H1 (cell line): ENCODE measurements at regions not wholly inside any gene's neighbourhood (a gene's known extent, or its start where the extent isn't known, plus 50 kb on each side); places are given as distances from the start of the nearest gene placed in this dataset.

ENCODE experiments used
- CTCF ChIA-PET: fragments of 300-600 bp; sonication (Branson Sonifier 250); formaldehyde crosslinking; loops from one replicate; lab custom pipeline; 2021; ENCODE audit not compliant: partially characterized antibody; lab: Charles Lee
- POLR2A ChIA-PET: fragments of 300-600 bp; sonication (Branson Sonifier 250); formaldehyde crosslinking; loops from one replicate; lab custom pipeline; 2021; ENCODE audit warnings: inconsistent platforms; ENCODE audit not compliant: partially characterized antibody; lab: Charles Lee
- DNase-seq, 2 experiments: peaks; one replicate each; pipeline versions ENCODE4 v3.0.0 to v3.0.0-alpha.2; 2010 to 2022; ENCODE audit warnings: low spot score in 2 of 2, low read depth in 1 of 2, mixed read lengths in 1 of 2
- FAIRE-seq: peaks from 2 replicates; lab custom pipeline; 2011; peaks lifted over from hg19 to GRCh38; lab: Jason Lieb, UNC
- H2AFZ ChIP-seq: 2 replicates; pipeline ENCODE4 v1.8.1; 2012; ENCODE audit warnings: low read length, inconsistent platforms
- H2AK5ac ChIP-seq: 2 replicates; pipeline ENCODE4 v1.6.1; 2013; ENCODE audit warnings: low read depth, low read length
- H2BK120ac ChIP-seq: replicated peaks from 2 replicates; pipeline ENCODE3; 2013; ENCODE audit warnings: low read depth, low read length, inconsistent platforms
- H2BK12ac ChIP-seq: 2 replicates; pipeline ENCODE4 v1.6.1; 2013; ENCODE audit warnings: low read depth, low read length
- H2BK15ac ChIP-seq: 2 replicates; pipeline ENCODE4 v1.6.1; 2013; ENCODE audit warnings: low read length
- H2BK20ac ChIP-seq: 2 replicates; pipeline ENCODE4 v1.6.1; 2013; ENCODE audit warnings: low read length
- H2BK5ac ChIP-seq: 2 replicates; pipeline ENCODE4 v1.6.1; 2013; ENCODE audit warnings: low read depth, low read length
- H3K14ac ChIP-seq: 2 replicates; pipeline ENCODE4 v1.6.1; 2013; ENCODE audit warnings: inconsistent platforms; ENCODE audit not compliant: insufficient read length
- H3K18ac ChIP-seq: 2 replicates; pipeline ENCODE4 v1.6.1; 2013; ENCODE audit warnings: low read length; ENCODE audit errors: extremely low read depth
- H3K23ac ChIP-seq: 2 replicates; pipeline ENCODE4 v1.6.1; 2013; ENCODE audit warnings: inconsistent platforms; ENCODE audit not compliant: insufficient read length
- H3K23me2 ChIP-seq: 2 replicates; pipeline ENCODE4 v1.6.1; 2013; ENCODE audit warnings: low read depth, low read length
- H3K27ac ChIP-seq: 2 replicates; pipeline ENCODE4 v1.6.1; 2011; ENCODE audit warnings: low read depth, low read length, inconsistent platforms
- H3K27me3 ChIP-seq, 4 experiments: replicated peaks in 1 of 4; 1 replicate in 1 of 4; 2 replicates in 3 of 4; pipeline versions ENCODE4 v1.6.1 to v1.8.1; 2011 to 2013; ENCODE audit warnings: low read length in 3 of 4, mild to moderate bottlenecking in 3 of 4, inconsistent platforms in 2 of 4, mixed read lengths in 2 of 4, moderate library complexity in 1 of 4; ENCODE audit not compliant: control insufficient read depth in 3 of 4, insufficient read depth in 3 of 4; ENCODE audit errors: extremely low read depth in 1 of 4
- H3K36me3 ChIP-seq, 4 experiments: 2 replicates each; pipeline versions ENCODE4 v1.6.1 to v1.8.1; 2011 to 2013; ENCODE audit warnings: mild to moderate bottlenecking in 4 of 4, low read length in 3 of 4, moderate library complexity in 2 of 4, control low read depth in 1 of 4, inconsistent platforms in 1 of 4; ENCODE audit not compliant: insufficient read depth in 4 of 4, control insufficient read depth in 2 of 4
- H3K4ac ChIP-seq: replicated peaks from 2 replicates; pipeline ENCODE3; 2013; ENCODE audit warnings: low read length, low read depth, mixed read lengths, inconsistent platforms; ENCODE audit not compliant: insufficient read length
- H3K4me1 ChIP-seq, 4 experiments: replicated peaks in 1 of 4; 1 replicate in 1 of 4; 2 replicates in 3 of 4; pipeline versions ENCODE4 v1.6.1 to v1.8.1; 2011 to 2013; ENCODE audit warnings: low read length in 3 of 4, inconsistent platforms in 2 of 4, mixed read lengths in 1 of 4; ENCODE audit not compliant: insufficient read depth in 4 of 4, control insufficient read depth in 3 of 4
- H3K4me2 ChIP-seq, 2 experiments: 2 replicates each; pipeline versions ENCODE4 v1.6.1 to v1.8.1; 2011 to 2013; ENCODE audit warnings: low read depth in 2 of 2, low read length in 2 of 2, control low read depth in 1 of 2, inconsistent platforms in 1 of 2, mild to moderate bottlenecking in 1 of 2; ENCODE audit not compliant: insufficient read depth in 1 of 2
- H3K4me3 ChIP-seq, 4 experiments: fragments of 200-600, 300-600 bp in 1 of 4; sonication (generic), shearing (Covaris generic), sonication (Bioruptor Twin) in 1 of 4; 2 replicates each; pipeline versions ENCODE4 v1.5.1 to v1.8.1; 2011 to 2016; ENCODE audit warnings: low read length in 4 of 4, low read depth in 3 of 4, control low read depth in 2 of 4, inconsistent platforms in 2 of 4, mild to moderate bottlenecking in 2 of 4, mixed read lengths in 1 of 4, moderate library complexity in 1 of 4; ENCODE audit not compliant: insufficient read depth in 2 of 4; ENCODE audit errors: extremely low read depth in 1 of 4
- H3K56ac ChIP-seq: replicated peaks from 2 replicates; pipeline ENCODE3; 2013; ENCODE audit warnings: low read depth, mild to moderate bottlenecking, mixed read lengths, low read length, inconsistent platforms; ENCODE audit not compliant: insufficient read length
- H3K79me1 ChIP-seq: 2 replicates; pipeline ENCODE4 v1.6.1; 2013; ENCODE audit warnings: low read depth, low read length, control low read depth
- H3K79me2 ChIP-seq, 2 experiments: 2 replicates each; pipeline versions ENCODE4 v1.6.1 to v1.8.1; 2012 to 2013; ENCODE audit warnings: low read length in 2 of 2, mild to moderate bottlenecking in 2 of 2, inconsistent platforms in 1 of 2; ENCODE audit not compliant: insufficient read depth in 2 of 2, control insufficient read depth in 1 of 2
- H3K9ac ChIP-seq, 4 experiments: replicated peaks in 1 of 4; 1 replicate in 1 of 4; 2 replicates in 3 of 4; pipeline versions ENCODE4 v1.6.1 to v1.8.1; 2011 to 2013; ENCODE audit warnings: low read depth in 3 of 4, low read length in 3 of 4, control low read depth in 2 of 4, mild to moderate bottlenecking in 2 of 4, moderate library complexity in 2 of 4, inconsistent platforms in 1 of 4; ENCODE audit errors: extremely low read depth in 1 of 4
- H3K9me3 ChIP-seq, 2 experiments: 2 replicates each; pipeline versions ENCODE4 v1.6.1 to v1.8.1; 2012 to 2013; ENCODE audit warnings: mild to moderate bottlenecking in 2 of 2, moderate library complexity in 2 of 2, control low read depth in 1 of 2, inconsistent platforms in 1 of 2, low read depth in 1 of 2, low read length in 1 of 2, mixed read lengths in 1 of 2; ENCODE audit not compliant: insufficient read depth in 2 of 2
- H4K20me1 ChIP-seq, 2 experiments: replicated peaks in 1 of 2; 2 replicates each; pipeline versions ENCODE3 to v1.8.1; 2011 to 2013; ENCODE audit warnings: inconsistent platforms in 2 of 2, low read length in 2 of 2, mild to moderate bottlenecking in 1 of 2; ENCODE audit not compliant: insufficient read depth in 2 of 2, control insufficient read depth in 1 of 2
- H4K5ac ChIP-seq: 2 replicates; pipeline ENCODE4 v1.6.1; 2013; ENCODE audit warnings: low read length, low read depth, mixed read lengths, inconsistent platforms; ENCODE audit not compliant: insufficient read length
- H4K8ac ChIP-seq: 2 replicates; pipeline ENCODE4 v1.8.0; 2013; ENCODE audit warnings: mild to moderate bottlenecking, moderate library complexity, low read length, inconsistent platforms; ENCODE audit not compliant: insufficient read depth; ENCODE audit errors: extremely low read depth
- H4K91ac ChIP-seq: replicated peaks from 2 replicates; pipeline ENCODE3; 2013; ENCODE audit warnings: low read length, mixed read lengths, inconsistent platforms; ENCODE audit not compliant: insufficient read length
- BACH1 ChIP-seq: IDR thresholded peaks from 2 replicates; pipeline ENCODE4 v1.6.1; 2012; ENCODE audit warnings: low read length, improper control_type of control experiment
- BCL11A ChIP-seq, 2 experiments: IDR thresholded peaks; one replicate each; pipeline ENCODE4 v1.6.1; 2011; ENCODE audit warnings: low read depth in 2 of 2, low read length in 2 of 2, mild to moderate bottlenecking in 2 of 2
- FOSL1 ChIP-seq: IDR thresholded peaks from 2 replicates; pipeline ENCODE4 v1.6.1; 2011; ENCODE audit warnings: mild to moderate bottlenecking, low read depth, low read length, moderate library complexity; ENCODE audit not compliant: insufficient read depth
- GABPA ChIP-seq: IDR thresholded peaks from 2 replicates; pipeline ENCODE4 v1.6.1; 2011; ENCODE audit warnings: mild to moderate bottlenecking, low read length, moderate library complexity, borderline replicate concordance; ENCODE audit not compliant: insufficient read depth
- NRF1 ChIP-seq: IDR thresholded peaks from 2 replicates; pipeline ENCODE4 v1.6.1; 2011; ENCODE audit warnings: mild to moderate bottlenecking, low read depth, low read length, improper control_type of control experiment
- POLR2AphosphoS5 ChIP-seq: IDR thresholded peaks from 2 replicates; pipeline ENCODE4 v1.6.1; 2011; ENCODE audit warnings: low read depth, low read length
- SIX5 ChIP-seq: IDR thresholded peaks from 2 replicates; pipeline ENCODE4 v1.6.1; 2011; ENCODE audit warnings: mild to moderate bottlenecking, low read depth, low read length
- SRF ChIP-seq: IDR thresholded peaks from 2 replicates; pipeline ENCODE4 v1.6.1; 2011; ENCODE audit warnings: mild to moderate bottlenecking, low read depth, low read length, moderate library complexity
- TBP ChIP-seq: IDR thresholded peaks from 2 replicates; pipeline ENCODE4 v1.6.1; 2011; ENCODE audit warnings: low read depth, low read length, improper control_type of control experiment
- TF ChIP-seq, protein P1 (sequence below): IDR thresholded peaks from 2 replicates; pipeline ENCODE4 v1.6.1; 2012; ENCODE audit warnings: inconsistent platforms
- TF ChIP-seq, protein P2 (sequence below): IDR thresholded peaks from 2 replicates; pipeline ENCODE4 v1.6.1; 2011; ENCODE audit warnings: low read depth, mild to moderate bottlenecking, low read length; ENCODE audit not compliant: insufficient read depth
- TF ChIP-seq, protein P3 (sequence below): IDR thresholded peaks from 2 replicates; pipeline ENCODE4 v1.6.1; 2011; ENCODE audit warnings: low read length, improper control_type of control experiment

DNA sequence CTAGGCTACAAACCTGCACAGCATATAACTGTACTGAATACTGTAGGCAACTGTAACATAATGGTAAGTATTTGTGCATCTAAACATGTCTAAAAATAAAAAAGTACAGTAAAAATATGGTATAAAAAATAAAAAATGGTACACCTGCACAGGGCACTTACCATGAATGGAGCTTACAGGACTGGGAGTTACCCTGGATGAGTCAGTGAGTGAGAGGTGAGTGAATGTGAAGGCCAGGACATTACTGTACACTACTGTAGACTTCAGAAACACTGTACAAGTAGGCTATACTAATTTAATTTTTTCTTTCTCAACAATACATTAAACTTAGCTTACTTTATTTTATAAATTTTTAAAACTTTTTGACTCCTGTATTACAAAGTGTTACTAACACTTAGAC is 265.3 kb downstream of the KLF13 start:
- H3K56ac ChIP-seq: no peak overlapping the region
- TF ChIP-seq, protein P1, sequence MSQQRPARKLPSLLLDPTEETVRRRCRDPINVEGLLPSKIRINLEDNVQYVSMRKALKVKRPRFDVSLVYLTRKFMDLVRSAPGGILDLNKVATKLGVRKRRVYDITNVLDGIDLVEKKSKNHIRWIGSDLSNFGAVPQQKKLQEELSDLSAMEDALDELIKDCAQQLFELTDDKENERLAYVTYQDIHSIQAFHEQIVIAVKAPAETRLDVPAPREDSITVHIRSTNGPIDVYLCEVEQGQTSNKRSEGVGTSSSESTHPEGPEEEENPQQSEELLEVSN: no peak
- TF ChIP-seq SIX5 (no peak), TBP (no peak), POLR2AphosphoS5 (no peak), FOSL1 (no peak), BACH1 (no peak), GABPA (no peak), NRF1 (no peak), BCL11A (IDR thresholded peaks at IDR 0.05; ENCODE audit: low read depth in 2 of 2, low read length in 2 of 2) (no peak), SRF (no peak)
- TF ChIP-seq, protein P2, sequence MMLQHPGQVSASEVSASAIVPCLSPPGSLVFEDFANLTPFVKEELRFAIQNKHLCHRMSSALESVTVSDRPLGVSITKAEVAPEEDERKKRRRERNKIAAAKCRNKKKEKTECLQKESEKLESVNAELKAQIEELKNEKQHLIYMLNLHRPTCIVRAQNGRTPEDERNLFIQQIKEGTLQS: no peak
- TF ChIP-seq, protein P3, sequence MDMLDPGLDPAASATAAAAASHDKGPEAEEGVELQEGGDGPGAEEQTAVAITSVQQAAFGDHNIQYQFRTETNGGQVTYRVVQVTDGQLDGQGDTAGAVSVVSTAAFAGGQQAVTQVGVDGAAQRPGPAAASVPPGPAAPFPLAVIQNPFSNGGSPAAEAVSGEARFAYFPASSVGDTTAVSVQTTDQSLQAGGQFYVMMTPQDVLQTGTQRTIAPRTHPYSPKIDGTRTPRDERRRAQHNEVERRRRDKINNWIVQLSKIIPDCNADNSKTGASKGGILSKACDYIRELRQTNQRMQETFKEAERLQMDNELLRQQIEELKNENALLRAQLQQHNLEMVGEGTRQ: no peak
- no peak overlapping the region for H2AFZ ChIP-seq
- H3K23ac ChIP-seq: no peak overlapping the region
- no peak overlapping the region for H3K27ac ChIP-seq
- H3K4me2 ChIP-seq: no peak overlapping the region
- FAIRE-seq (no peak), DNase-seq (no peak)
- no peak overlapping the region for H4K5ac ChIP-seq
- no peak overlapping the region for H2BK12ac ChIP-seq
- H3K18ac ChIP-seq: no peak overlapping the region
- H3K14ac ChIP-seq: no peak overlapping the region
- peaks cover 0 to 4% (median 2%) of the 10 kb centered on the region in 4 experiments; a peak in 2 of 7 replicates for H3K4me1 ChIP-seq
- no peak overlapping the region for H2AK5ac ChIP-seq
- no peak overlapping the region for H2BK120ac ChIP-seq
- H3K9ac ChIP-seq: no peak overlapping the region
- no peak overlapping the region for H4K91ac ChIP-seq
- no peaks in the 10 kb centered on the region for H3K36me3 ChIP-seq
- H4K20me1 ChIP-seq: no peaks in the 10 kb centered on the region
- ChIA-PET POLR2A (no interaction called here), CTCF (interaction anchor here (2.3 to 2.8 kb wide), 2 partner anchors 14 to 16 kb away, joined by 6 to 7 read pairs; no protein-coding TSS in a partner anchor)
- H2BK5ac ChIP-seq: no peak overlapping the region
- no peaks in the 10 kb centered on the region for H3K27me3 ChIP-seq
- H3K79me1 ChIP-seq: no peaks in the 10 kb centered on the region
- H2BK20ac ChIP-seq: no peak overlapping the region
- H3K4me3 ChIP-seq: no peak overlapping the region
- H2BK15ac ChIP-seq: 0 out of 2 replicates have a peak overlapping the region, but pooled peaks have one; percentile 40
- no peaks in the 10 kb centered on the region for H3K79me2 ChIP-seq
- no peak overlapping the region for H4K8ac ChIP-seq
- H3K4ac ChIP-seq: no peak overlapping the region
- H3K23me2 ChIP-seq: no peaks in the 10 kb centered on the region
- no peaks in the 10 kb centered on the region for H3K9me3 ChIP-seq
